Activated CD4-positive, alpha-beta T cell treated with anti-CD3 and anti-CD28 coated beads, Interleukin-2, amount 10 ng/mL, durations not matched to agents 7 days and 5 days (primary cell): ENCODE measurements at regions not wholly inside any gene's neighbourhood (a gene's known extent, or its start where the extent isn't known, plus 50 kb on each side); places are given as distances from the start of the nearest gene placed in this dataset.

Experiments
- CTCF ChIA-PET: fragments of 350-600 bp; sonication (Branson Sonifier 250); formaldehyde crosslinking; loops from one replicate; lab custom pipeline; 2021; ENCODE audit warnings: antibody characterized with exemption; lab: Charles Lee
- POLR2A ChIA-PET: fragments of 350-600 bp; sonication (Branson Sonifier 250); formaldehyde crosslinking; loops from one replicate; lab custom pipeline; 2021; ENCODE audit warnings: antibody characterized with exemption; lab: Charles Lee
- DNase-seq: peaks from one replicate; pipeline ENCODE4 v3.0.0-alpha.2; 2020
- H3K27ac Mint-ChIP-seq: one replicate; pipeline ENCODE4 v1.8.0; 2021; ENCODE audit warnings: mild to moderate bottlenecking, moderate library complexity, mixed read lengths
- H3K27me3 Mint-ChIP-seq: one replicate; pipeline ENCODE4 v1.8.0; 2021; ENCODE audit warnings: mixed read lengths
- H3K36me3 Mint-ChIP-seq: one replicate; pipeline ENCODE4 v1.8.0; 2021; ENCODE audit warnings: low read depth, mixed read lengths
- H3K4me1 Mint-ChIP-seq: one replicate; pipeline ENCODE4 v1.8.0; 2021; ENCODE audit warnings: mixed read lengths
- H3K4me3 Mint-ChIP-seq: one replicate; pipeline ENCODE4 v1.8.0; 2021; ENCODE audit warnings: mild to moderate bottlenecking, moderate library complexity, mixed read lengths
- H3K9me3 Mint-ChIP-seq: one replicate; pipeline ENCODE4 v1.8.0; 2021; ENCODE audit warnings: mixed read lengths

DNA sequence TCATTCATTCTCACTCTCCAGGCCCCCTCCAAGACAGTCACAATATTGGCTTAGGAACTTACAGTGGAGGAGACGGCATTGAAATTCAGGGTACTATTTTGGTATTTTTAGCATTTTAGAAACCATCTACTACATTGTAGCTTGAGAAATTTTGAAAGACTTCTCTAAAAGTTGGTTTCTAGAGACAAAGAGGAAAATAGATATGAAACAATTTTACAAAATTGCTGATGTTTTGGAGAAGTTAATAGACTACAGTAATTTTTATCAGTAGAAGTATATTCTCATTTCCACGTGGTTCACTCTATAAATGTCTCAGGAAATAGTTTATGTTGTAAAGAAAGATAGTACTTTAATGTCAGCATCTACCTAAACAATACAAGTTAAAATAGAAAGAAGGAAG, 63.2 kb upstream of the ZSWIM6 start:
- Mint-ChIP-seq H3K36me3 (no peaks in the 10 kb centered on the region), H3K4me1 (peaks cover 17% of the 10 kb centered on the region), H3K4me3 (no peak overlapping the region), H3K27ac (peak overlapping the region; percentile 70), H3K9me3 (no peaks in the 10 kb centered on the region), H3K27me3 (peaks cover 9% of the 10 kb centered on the region)
- POLR2A ChIA-PET, result no interaction called here
- CTCF ChIA-PET, result interaction anchor here (1.3 kb wide), 1 partner anchor 67 kb away, joined by 3 read pairs; no protein-coding TSS in a partner anchor
- no peak for DNase-seq

DNA sequence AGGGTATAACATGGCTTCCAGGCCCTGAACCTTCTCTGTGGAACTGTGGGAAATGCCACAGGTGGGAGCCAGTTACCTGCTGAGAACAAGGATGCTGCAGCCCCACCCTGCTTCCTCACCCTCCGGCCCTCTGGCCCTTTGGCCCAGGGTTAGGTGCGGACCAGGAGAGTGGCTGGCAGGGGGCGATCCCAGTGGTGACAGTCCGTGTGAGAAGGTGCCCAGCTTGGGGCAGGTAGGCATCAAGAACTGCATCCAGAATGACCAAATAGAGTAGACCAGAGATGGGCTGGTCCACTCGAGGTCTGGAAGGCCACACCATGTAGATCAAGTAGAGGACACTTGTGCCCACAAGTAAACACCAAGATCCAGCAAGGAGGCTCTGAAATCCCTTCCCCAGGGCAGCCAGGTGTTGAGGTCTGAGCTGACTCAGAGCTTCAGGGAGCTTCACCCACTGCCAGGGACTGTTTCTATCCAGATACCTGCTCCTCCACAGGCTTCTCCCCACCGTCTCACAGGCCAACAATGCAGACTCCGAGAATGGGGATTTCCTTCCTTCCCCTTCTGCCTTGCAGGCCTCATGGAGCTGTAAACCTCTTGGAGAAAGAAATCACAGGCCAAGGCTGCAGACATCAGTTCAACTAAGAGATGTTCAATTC, 61.4 kb upstream of the ZSWIM6 start:
- H3K36me3 Mint-ChIP-seq, result no peaks in the 10 kb centered on the region
- H3K27me3 Mint-ChIP-seq, result peaks cover 4% of the 10 kb centered on the region
- peaks cover 14% of the 10 kb centered on the region for H3K4me1 Mint-ChIP-seq
- CTCF ChIA-PET, result interaction anchor here (1.3 kb wide), 1 partner anchor 68 kb away, joined by 3 read pairs; no protein-coding TSS in a partner anchor
- POLR2A ChIA-PET, result no interaction called here
- H3K4me3 Mint-ChIP-seq, result no peak overlapping the region
- no peaks in the 10 kb centered on the region for H3K9me3 Mint-ChIP-seq
- H3K27ac Mint-ChIP-seq, result no peak overlapping the region
- no peak for DNase-seq

DNA sequence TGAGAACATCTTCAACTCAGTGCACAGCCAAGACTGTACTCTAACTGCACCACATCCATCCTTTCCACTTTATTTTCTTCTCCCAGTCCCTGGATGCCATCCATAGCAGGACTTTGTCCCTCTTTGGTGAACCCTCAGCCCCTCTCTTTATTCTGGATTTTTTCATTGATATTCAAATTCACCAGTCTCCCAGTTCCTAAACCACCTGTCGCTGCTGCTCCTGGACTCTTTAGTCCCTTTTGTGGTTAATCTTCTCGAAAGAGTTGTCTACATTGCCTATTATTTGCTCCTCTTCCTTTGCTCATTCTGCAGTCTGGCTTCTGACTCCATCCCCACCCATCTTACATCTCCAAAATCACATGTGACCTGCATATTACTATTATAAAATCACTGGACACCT, 59.4 kb upstream of the ZSWIM6 start:
- Mint-ChIP-seq H3K36me3 (no peaks in the 10 kb centered on the region), H3K9me3 (no peaks in the 10 kb centered on the region), H3K27ac (no peak overlapping the region), H3K4me1 (peaks cover 30% of the 10 kb centered on the region), H3K4me3 (no peak overlapping the region), H3K27me3 (peaks cover 3% of the 10 kb centered on the region)
- POLR2A ChIA-PET, result no interaction called here
- DNase-seq, result no peak
- CTCF ChIA-PET, result interaction anchor here (0.6 to 1.2 kb wide), 2 partner anchors 16 to 22 kb away, joined by 3 to 6 read pairs; no protein-coding TSS in a partner anchor

DNA sequence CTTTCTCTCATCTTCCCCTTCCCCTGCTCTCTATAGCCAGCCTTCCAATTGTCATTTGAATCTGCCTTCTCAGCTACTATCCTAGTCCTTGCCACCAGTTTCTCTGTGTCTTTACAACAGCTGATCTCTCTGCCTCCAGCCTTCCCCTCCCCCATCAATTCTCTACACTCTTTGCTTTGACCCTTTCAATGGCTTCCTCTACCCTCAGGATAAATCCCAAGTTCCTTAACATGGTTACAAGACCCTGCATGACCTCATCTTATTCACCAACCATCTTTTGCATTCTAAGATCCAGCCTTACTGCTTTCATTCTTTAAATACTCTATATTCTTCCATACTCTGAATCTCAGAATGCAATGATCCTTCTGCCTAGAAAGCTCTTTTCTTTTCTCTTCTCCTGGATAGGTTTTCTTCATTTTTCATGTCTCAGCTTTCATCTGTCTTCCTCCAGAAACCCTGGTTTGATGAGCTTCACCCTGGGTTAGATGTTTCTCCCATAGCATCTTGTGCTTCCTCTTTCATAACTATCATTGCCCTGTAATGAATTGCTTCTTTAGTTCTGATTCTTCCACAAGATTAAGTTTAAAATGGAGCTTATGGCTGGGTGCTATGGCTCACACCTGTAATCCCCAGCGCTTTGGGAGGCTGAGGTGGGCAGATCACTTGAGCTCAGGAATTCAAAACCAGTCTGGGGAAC, 58.6 kb upstream of the ZSWIM6 start:
- H3K36me3 Mint-ChIP-seq, result no peaks in the 10 kb centered on the region
- no peak for DNase-seq
- H3K27me3 Mint-ChIP-seq, result no peaks in the 10 kb centered on the region
- H3K27ac Mint-ChIP-seq, result no peak overlapping the region
- no peaks in the 10 kb centered on the region for H3K9me3 Mint-ChIP-seq
- ChIA-PET POLR2A (no interaction called here), CTCF (interaction anchor here (0.6 kb wide), 1 partner anchor 17 kb away, joined by 6 read pairs; no protein-coding TSS in a partner anchor)
- no peak overlapping the region for H3K4me3 Mint-ChIP-seq
- H3K4me1 Mint-ChIP-seq, result peaks cover 34% of the 10 kb centered on the region

DNA sequence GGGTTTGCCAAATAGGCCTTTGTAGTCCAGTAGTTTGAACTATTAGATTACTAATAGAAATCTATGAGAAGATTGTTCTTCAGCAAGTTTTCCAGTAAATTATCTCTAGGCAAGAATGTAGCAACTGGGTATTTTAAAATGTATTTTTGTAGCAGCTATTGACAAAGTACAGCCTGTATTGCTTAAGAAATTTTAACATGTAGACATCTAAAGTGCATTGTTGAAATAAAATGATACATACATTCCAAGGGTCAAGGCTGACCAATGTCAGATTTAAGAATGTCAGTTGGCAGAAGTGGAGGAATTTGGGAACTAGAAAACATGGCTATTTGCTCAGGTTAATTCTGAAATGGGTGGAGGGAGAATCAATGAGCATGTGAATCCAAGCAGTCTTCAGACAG, 57.5 kb upstream of the ZSWIM6 start:
- Mint-ChIP-seq H3K4me1 (peaks cover 26% of the 10 kb centered on the region), H3K9me3 (no peaks in the 10 kb centered on the region), H3K4me3 (no peak overlapping the region), H3K27ac (no peak overlapping the region), H3K27me3 (no peaks in the 10 kb centered on the region), H3K36me3 (no peaks in the 10 kb centered on the region)
- CTCF ChIA-PET, result interaction anchor here (1.3 to 1.4 kb wide), 2 partner anchors 11 to 21 kb away, joined by 3 to 4 read pairs; no protein-coding TSS in a partner anchor
- no peak for DNase-seq
- POLR2A ChIA-PET, result no interaction called here

DNA sequence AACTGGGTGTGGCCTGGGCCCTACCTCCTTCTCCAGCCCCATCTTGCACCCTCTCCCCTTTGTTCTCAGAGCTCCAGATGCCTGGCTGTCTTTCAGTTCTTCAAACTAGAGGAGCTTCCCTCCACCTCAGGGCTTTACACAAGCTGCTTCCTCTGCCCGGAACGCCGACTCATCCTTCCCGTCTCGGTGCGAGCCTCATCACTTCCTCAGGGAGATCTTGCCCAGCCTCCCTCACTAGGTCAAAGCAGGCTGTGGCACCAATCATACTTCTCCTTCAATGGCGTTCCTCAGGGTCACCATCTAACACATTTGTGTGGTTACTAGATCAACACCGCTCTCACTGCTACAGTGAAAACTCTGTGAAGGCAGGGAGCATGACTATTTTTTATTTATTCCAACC, 56.2 kb upstream of the ZSWIM6 start:
- peak overlapping the region; percentile 81 for H3K27ac Mint-ChIP-seq
- no peaks in the 10 kb centered on the region for H3K9me3 Mint-ChIP-seq
- peaks cover 24% of the 10 kb centered on the region for H3K4me1 Mint-ChIP-seq
- ChIA-PET CTCF (interaction anchor here (0.8 kb wide), 1 partner anchor 47 kb away, joined by 3 read pairs; no protein-coding TSS in a partner anchor), POLR2A (no interaction called here)
- no peak for DNase-seq
- H3K36me3 Mint-ChIP-seq, result no peaks in the 10 kb centered on the region
- no peaks in the 10 kb centered on the region for H3K27me3 Mint-ChIP-seq
- H3K4me3 Mint-ChIP-seq, result no peak overlapping the region

DNA sequence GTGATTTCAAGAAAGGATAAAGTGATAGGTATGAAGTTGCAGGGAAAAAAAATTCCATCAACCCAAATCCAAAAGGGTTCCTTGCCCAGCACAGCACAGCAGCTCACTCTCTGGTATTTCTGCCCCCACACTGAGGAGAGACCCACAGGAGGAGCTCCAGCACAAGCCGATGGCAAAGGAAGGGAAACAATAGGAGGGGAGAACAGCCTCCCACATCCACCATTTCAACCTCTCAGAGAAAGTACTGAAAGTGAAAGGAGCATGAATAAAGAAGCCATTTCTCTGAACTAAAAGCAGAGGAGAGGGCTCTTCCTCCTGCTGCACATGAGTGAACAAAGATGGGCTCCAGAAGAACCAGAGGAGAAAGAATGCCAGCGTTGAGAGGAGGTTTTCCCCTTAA, 54.9 kb upstream of the ZSWIM6 start:
- no peaks in the 10 kb centered on the region for H3K36me3 Mint-ChIP-seq
- peak overlapping the region; percentile 89 for H3K27ac Mint-ChIP-seq
- H3K4me1 Mint-ChIP-seq, result peaks cover 24% of the 10 kb centered on the region
- H3K27me3 Mint-ChIP-seq, result no peaks in the 10 kb centered on the region
- ChIA-PET POLR2A (no interaction called here), CTCF (interaction anchor here (0.6 to 2.5 kb wide), 5 partner anchors 10 to 112 kb away, joined by 3 to 5 read pairs (median 4); no protein-coding TSS in a partner anchor)
- peak; percentile 23 for DNase-seq
- H3K4me3 Mint-ChIP-seq, result peak overlapping the region; percentile 25
- no peaks in the 10 kb centered on the region for H3K9me3 Mint-ChIP-seq

DNA sequence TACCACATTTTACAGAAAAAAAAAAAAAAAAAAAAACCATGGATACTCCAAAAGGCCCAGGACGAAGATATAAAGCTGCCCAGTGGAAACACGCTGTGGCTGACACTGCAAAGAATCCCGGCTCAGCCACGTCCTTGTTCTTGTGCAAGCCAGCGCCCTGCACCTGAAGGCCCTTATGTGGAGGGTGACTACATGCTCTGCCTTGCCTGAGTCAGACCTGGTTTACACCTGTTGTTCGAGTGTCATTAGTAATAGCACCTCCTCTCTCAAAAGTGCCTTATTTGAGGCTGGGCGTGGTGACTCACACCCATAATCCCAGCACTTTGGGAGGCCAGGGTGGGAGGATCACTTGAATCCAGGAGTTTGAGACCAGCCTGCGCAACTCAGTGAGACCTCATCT, 54.3 kb upstream of the ZSWIM6 start:
- no peak overlapping the region for H3K4me3 Mint-ChIP-seq
- CTCF ChIA-PET, result interaction anchor here (0.6 to 2.5 kb wide), 7 partner anchors 9 to 113 kb away, joined by 3 to 5 read pairs (median 3); no protein-coding TSS in a partner anchor

DNA sequence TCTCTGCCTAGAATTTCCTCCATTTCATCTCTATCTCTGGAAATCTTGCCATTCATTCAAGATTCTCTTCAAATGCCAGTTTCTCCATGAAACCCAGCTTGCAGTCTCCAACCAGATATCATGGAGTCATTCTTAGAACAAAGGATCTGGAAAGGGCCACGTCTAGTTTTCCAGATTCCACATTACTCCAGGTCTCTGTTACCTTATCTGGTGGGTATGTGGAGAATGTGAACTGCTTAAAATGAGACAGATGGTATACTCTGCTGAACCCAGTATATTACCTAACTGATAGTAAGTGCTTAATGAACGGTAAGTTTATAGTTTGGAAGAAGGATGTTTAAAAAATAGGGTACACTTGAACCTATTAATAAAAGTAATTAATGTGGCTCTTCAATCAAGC, 52.3 kb upstream of the ZSWIM6 start:
- ChIA-PET CTCF (interaction anchor here (1.5 kb wide), 1 partner anchor 51 kb away, joined by 3 read pairs; no protein-coding TSS in a partner anchor), POLR2A (no interaction called here)
- no peak for DNase-seq
- H3K27ac Mint-ChIP-seq, result no peak overlapping the region
- H3K4me3 Mint-ChIP-seq, result no peak overlapping the region
- H3K9me3 Mint-ChIP-seq, result no peaks in the 10 kb centered on the region
- H3K4me1 Mint-ChIP-seq, result peaks cover 24% of the 10 kb centered on the region
- no peaks in the 10 kb centered on the region for H3K27me3 Mint-ChIP-seq
- no peaks in the 10 kb centered on the region for H3K36me3 Mint-ChIP-seq

More for the DNA sequence above, 54.3 kb upstream of the ZSWIM6 start:
- Mint-ChIP-seq H3K9me3 (no peaks in the 10 kb centered on the region), H3K27ac (peak overlapping the region; percentile 89), H3K4me1 (peaks cover 24% of the 10 kb centered on the region), H3K36me3 (no peaks in the 10 kb centered on the region), H3K27me3 (no peaks in the 10 kb centered on the region)
- POLR2A ChIA-PET, result no interaction called here
- no peak for DNase-seq

DNA sequence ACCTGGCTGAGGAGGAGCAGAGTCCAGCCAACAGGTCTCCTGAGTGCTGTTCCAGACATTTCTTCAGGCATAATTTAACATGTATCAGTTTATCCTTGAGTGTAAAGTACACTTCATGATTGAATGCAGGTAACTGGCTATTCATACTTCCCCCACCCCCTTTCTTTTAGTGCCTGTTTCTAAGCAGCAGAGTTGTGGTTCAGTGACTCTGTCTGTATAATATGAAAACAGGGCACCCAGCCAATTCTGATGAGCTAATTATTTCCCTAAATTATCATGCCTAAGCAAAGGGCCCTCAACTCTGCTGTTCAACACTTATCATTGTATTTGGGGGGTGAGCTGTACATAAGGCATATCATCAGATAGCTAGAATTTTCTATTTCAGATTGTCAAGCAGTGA, 51.9 kb upstream of the ZSWIM6 start:
- H3K4me1 Mint-ChIP-seq, result peaks cover 24% of the 10 kb centered on the region
- no peak for DNase-seq
- no peaks in the 10 kb centered on the region for H3K9me3 Mint-ChIP-seq
- H3K27me3 Mint-ChIP-seq, result no peaks in the 10 kb centered on the region
- CTCF ChIA-PET, result interaction anchor here (1.5 to 1.6 kb wide), 3 partner anchors 10 to 50 kb away, joined by 3 read pairs; no protein-coding TSS in a partner anchor
- no peaks in the 10 kb centered on the region for H3K36me3 Mint-ChIP-seq
- H3K4me3 Mint-ChIP-seq, result no peak overlapping the region
- H3K27ac Mint-ChIP-seq, result no peak overlapping the region
- POLR2A ChIA-PET, result no interaction called here

DNA sequence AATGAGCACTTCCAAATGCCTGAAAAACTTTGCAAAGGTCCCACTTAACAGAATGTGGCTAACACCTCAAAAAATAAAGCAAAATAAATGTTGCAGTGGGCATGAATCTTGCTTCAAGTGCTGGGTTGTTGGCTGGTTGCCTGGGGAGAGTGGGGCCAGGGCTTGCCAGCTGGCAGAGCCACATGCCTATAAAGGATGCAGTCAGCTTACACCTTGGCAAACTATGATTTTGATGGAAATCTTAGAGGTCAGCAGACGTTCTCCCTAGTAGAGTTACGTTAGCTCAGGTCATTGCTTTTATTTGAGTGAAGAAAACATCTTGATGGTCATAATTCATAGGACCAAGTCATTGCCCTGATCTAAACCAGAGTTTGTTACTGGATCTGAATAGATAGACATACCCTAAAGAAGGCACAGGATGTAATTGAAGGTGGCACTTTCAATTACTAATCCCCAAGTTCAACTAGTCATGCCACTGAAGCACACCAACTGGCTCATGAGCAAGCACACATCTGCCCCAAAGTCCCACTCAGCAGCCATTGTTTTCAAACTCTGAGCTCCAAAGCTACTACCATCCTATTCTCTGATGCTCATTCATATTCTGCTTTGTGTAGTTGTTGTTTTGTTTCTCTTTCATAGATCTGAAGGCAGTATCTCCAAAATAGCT, 51.2 kb upstream of the ZSWIM6 start:
- POLR2A ChIA-PET, result interaction anchor here (0.5 to 0.7 kb wide), 2 partner anchors 85 to 278 kb away, joined by 3 read pairs; no protein-coding TSS in a partner anchor
- Mint-ChIP-seq H3K4me3 (no peak overlapping the region), H3K9me3 (no peaks in the 10 kb centered on the region), H3K27ac (no peak overlapping the region), H3K4me1 (peaks cover 20% of the 10 kb centered on the region), H3K36me3 (no peaks in the 10 kb centered on the region), H3K27me3 (no peaks in the 10 kb centered on the region)
- DNase-seq, result peak; percentile 47
- CTCF ChIA-PET, result interaction anchor here (1.5 to 1.6 kb wide), 3 partner anchors 10 to 50 kb away, joined by 3 read pairs; no protein-coding TSS in a partner anchor

DNA sequence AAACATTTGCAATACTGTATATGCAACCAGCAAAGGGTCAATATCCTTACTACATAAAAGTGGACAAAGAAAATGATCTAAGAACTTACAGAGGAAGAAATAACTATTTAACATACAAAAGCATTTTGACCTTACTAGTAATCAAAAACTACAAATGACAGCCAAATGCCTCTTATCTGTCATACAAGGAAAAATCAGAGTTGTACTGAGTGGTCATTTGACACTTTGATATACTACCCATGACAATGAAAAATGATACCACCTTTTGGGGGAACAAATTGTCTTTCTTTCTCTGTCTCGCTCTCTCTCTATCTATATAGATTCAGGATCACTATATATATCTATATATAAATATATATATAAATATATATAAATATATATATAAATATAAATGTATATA, 50.4 kb upstream of the ZSWIM6 start:
- no peaks in the 10 kb centered on the region for H3K36me3 Mint-ChIP-seq
- no peak overlapping the region for H3K4me3 Mint-ChIP-seq
- H3K27me3 Mint-ChIP-seq, result no peaks in the 10 kb centered on the region
- DNase-seq, result no peak
- no peak overlapping the region for H3K27ac Mint-ChIP-seq
- H3K4me1 Mint-ChIP-seq, result peaks cover 16% of the 10 kb centered on the region
- CTCF ChIA-PET, result interaction anchor here (1.5 to 1.6 kb wide), 2 partner anchors 9 to 13 kb away, joined by 3 read pairs; no protein-coding TSS in a partner anchor
- POLR2A ChIA-PET, result interaction anchor here (0.7 kb wide), 1 partner anchor 84 kb away, joined by 3 read pairs; no protein-coding TSS in a partner anchor
- no peaks in the 10 kb centered on the region for H3K9me3 Mint-ChIP-seq
